ENCODE measurements at regions not wholly inside any gene's neighbourhood (a gene's known extent, or its start where the extent isn't known, plus 50 kb on each side); places are given as distances from the start of the nearest gene placed in this dataset.

DNA sequence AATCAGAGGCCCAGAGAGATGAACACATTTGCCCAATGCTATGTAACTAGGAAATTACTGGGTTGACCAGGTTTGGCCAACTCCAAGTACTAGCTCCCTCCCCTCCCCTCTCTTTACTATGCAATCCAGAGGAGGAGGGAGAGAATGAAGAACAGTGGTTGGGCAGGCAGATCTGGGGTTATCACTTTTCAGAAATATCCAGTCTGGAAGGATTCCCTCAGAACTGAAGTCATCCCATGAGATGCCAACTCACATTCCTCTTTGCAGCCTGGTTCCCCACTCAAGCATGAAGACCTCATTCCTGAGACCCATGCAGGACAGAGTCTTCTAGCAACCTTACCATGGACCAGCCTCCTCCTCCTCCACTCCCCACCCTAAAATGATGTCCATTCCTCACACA, 201.1 kb downstream of the TLE3 start:
- Histone ChIP-seq H3K27ac (ENCODE audit: low read length, poor library complexity, severe bottlenecking) (no peak overlapping the region), H2BK120ac (ENCODE audit: low read depth, low read length) (no peak overlapping the region), H3K4me1 (ENCODE audit: control insufficient read depth, insufficient read depth, low read depth, low read length) (peaks cover 2% of the 10 kb centered on the region), H4K91ac (ENCODE audit: low read length) (no peak overlapping the region), H2BK5ac (ENCODE audit: low read depth, low read length, poor library complexity, severe bottlenecking) (no peak overlapping the region), H3K4me2 (ENCODE audit: low read length, poor library complexity, severe bottlenecking) (no peak overlapping the region), H3K27me3 (ENCODE audit: control insufficient read depth in 1 of 2, insufficient read depth in 1 of 2, low read length in 2 of 2) (peaks cover 53 to 75% of the 10 kb centered on the region in 2 experiments), H3K4me3 (ENCODE audit: insufficient read depth in 1 of 2, low read depth in 1 of 2, low read length in 2 of 2) (no peak overlapping the region), H3K14ac (ENCODE audit: low read length in 2 of 2) (no peak overlapping the region), H2AFZ (ENCODE audit: low read depth, low read length) (no peak overlapping the region), H2BK15ac (ENCODE audit: low read depth, poor library complexity, severe bottlenecking) (no peak overlapping the region), H4K8ac (ENCODE audit: low read length) (no peak overlapping the region), H3K9me3 (ENCODE audit: control insufficient read depth, low read length) (no peaks in the 10 kb centered on the region), H2BK12ac (ENCODE audit: low read length in 2 of 2) (no peak overlapping the region), H3K23ac (ENCODE audit: low read length in 2 of 2) (no peak overlapping the region), H2AK5ac (ENCODE audit: low read length, severe bottlenecking) (no peak overlapping the region), H3K4ac (ENCODE audit: low read depth in 1 of 2, low read length in 2 of 2) (no peak overlapping the region), H3K9ac (ENCODE audit: low read length) (no peak overlapping the region), H3K18ac (ENCODE audit: low read depth in 1 of 2, low read length in 2 of 2) (no peak overlapping the region), H3K79me1 (replicated peaks; ENCODE audit: low read length, poor library complexity, severe bottlenecking) (no peaks in the 10 kb centered on the region), H3K36me3 (ENCODE audit: control insufficient read depth in 1 of 2, insufficient read depth in 2 of 2, low read depth in 1 of 2, low read length in 2 of 2) (no peaks in the 10 kb centered on the region)
- no peak for DNase-seq

DNA sequence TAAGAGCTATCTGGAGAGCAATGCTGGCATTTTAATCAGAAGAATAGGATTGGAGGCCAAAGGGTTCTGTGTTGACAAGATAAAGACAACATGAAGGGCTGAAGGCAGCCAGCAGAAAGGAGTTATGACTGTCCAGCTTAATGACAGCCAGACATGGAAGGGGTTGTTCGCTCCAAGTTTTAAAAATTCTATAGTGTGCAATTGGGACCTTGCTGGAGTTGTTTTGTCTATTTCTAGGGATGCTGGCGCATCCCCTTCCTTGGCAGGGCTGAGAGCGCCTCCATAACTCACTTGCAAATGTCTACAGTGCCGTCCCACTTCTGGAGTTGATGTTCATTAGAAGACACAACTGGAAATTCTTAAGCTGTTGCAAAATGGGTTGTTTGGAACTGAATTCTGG, 200.7 kb downstream of the TLE3 start:
- no peak overlapping the region for H2BK5ac ChIP-seq (ENCODE audit: low read depth, low read length, poor library complexity, severe bottlenecking)
- H2BK12ac ChIP-seq (ENCODE audit: low read length in 2 of 2), result no peak overlapping the region
- no peak overlapping the region for H4K91ac ChIP-seq (ENCODE audit: low read length)
- no peak overlapping the region for H3K4me2 ChIP-seq (ENCODE audit: low read length, poor library complexity, severe bottlenecking)
- peaks cover 2% of the 10 kb centered on the region for H3K4me1 ChIP-seq (ENCODE audit: control insufficient read depth, insufficient read depth, low read depth, low read length)
- no peaks in the 10 kb centered on the region for H3K79me1 ChIP-seq (replicated peaks; ENCODE audit: low read length, poor library complexity, severe bottlenecking)
- H3K14ac ChIP-seq (ENCODE audit: low read length in 2 of 2), result no peak overlapping the region
- no peak overlapping the region for H2BK15ac ChIP-seq (ENCODE audit: low read depth, poor library complexity, severe bottlenecking)
- WGBS, result 98% methylated on average over 4 of the region's 4 CpGs
- no peak overlapping the region for H2BK120ac ChIP-seq (ENCODE audit: low read depth, low read length)
- no peak overlapping the region for H3K23ac ChIP-seq (ENCODE audit: low read length in 2 of 2)
- DNase-seq, result no peak
- H3K36me3 ChIP-seq (ENCODE audit: control insufficient read depth in 1 of 2, insufficient read depth in 2 of 2, low read depth in 1 of 2, low read length in 2 of 2), result no peaks in the 10 kb centered on the region
- no peak overlapping the region for H2AFZ ChIP-seq (ENCODE audit: low read depth, low read length)
- no peak overlapping the region for H3K18ac ChIP-seq (ENCODE audit: low read depth in 1 of 2, low read length in 2 of 2)
- no peak overlapping the region for H3K9ac ChIP-seq (ENCODE audit: low read length)
- peaks cover 52 to 76% of the 10 kb centered on the region in 2 experiments for H3K27me3 ChIP-seq (ENCODE audit: control insufficient read depth in 1 of 2, insufficient read depth in 1 of 2, low read length in 2 of 2)
- H2AK5ac ChIP-seq (ENCODE audit: low read length, severe bottlenecking), result no peak overlapping the region
- H3K4me3 ChIP-seq (ENCODE audit: insufficient read depth in 1 of 2, low read depth in 1 of 2, low read length in 2 of 2), result no peak overlapping the region
- no peak overlapping the region for H4K8ac ChIP-seq (ENCODE audit: low read length)
- no peaks in the 10 kb centered on the region for H3K9me3 ChIP-seq (ENCODE audit: control insufficient read depth, low read length)
- no peak overlapping the region for H3K4ac ChIP-seq (ENCODE audit: low read depth in 1 of 2, low read length in 2 of 2)
- H3K27ac ChIP-seq (ENCODE audit: low read length, poor library complexity, severe bottlenecking), result no peak overlapping the region

DNA sequence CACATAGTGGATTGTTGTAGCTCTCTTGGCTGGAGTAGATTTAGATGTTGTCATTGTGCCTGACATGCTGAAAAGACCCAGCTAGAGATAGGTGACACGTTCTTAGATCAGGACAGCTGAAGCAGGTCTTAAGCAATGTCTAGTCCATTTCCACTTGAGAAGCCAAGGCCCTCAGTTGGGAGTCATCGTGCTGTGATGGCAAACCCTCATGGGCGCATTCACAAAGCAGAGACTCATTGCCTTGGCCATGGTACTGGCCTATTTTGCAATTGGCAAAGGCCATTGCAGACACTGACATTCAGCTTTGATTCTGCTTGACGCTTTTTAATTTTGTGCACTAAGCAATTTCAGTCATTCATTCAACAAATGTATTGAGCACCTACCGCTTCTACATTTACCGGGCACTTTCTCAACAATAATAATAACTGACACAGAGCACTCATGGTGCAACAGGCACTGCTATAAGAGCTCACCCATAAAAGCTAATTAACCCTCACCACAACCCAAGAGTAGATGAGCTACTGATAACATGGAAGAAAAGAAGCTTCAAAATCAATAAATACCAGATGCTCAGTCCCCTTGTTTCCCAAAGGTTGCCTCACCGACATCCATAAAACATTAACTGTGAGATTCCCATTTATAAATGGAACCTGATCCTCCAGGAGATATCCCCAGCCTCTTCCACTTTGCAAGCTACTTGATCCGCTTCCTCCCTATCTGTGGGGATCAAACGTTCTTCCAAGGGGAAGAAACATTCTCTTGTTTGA, 200.1 kb downstream of the TLE3 start:
- Histone ChIP-seq H3K27ac (ENCODE audit: low read length, poor library complexity, severe bottlenecking) (no peak overlapping the region), H2AFZ (ENCODE audit: low read depth, low read length) (no peak overlapping the region), H3K36me3 (ENCODE audit: control insufficient read depth in 1 of 2, insufficient read depth in 2 of 2, low read depth in 1 of 2, low read length in 2 of 2) (no peaks in the 10 kb centered on the region), H3K9ac (ENCODE audit: low read length) (no peak overlapping the region), H3K4ac (ENCODE audit: low read depth in 1 of 2, low read length in 2 of 2) (no peak overlapping the region), H4K91ac (ENCODE audit: low read length) (no peak overlapping the region), H3K4me1 (ENCODE audit: control insufficient read depth, insufficient read depth, low read depth, low read length) (peaks cover 2% of the 10 kb centered on the region), H3K27me3 (ENCODE audit: control insufficient read depth in 1 of 2, insufficient read depth in 1 of 2, low read length in 2 of 2) (peaks cover 50 to 80% of the 10 kb centered on the region in 2 experiments), H3K4me2 (ENCODE audit: low read length, poor library complexity, severe bottlenecking) (no peak overlapping the region), H2BK15ac (ENCODE audit: low read depth, poor library complexity, severe bottlenecking) (no peak overlapping the region), H3K18ac (ENCODE audit: low read depth in 1 of 2, low read length in 2 of 2) (no peak overlapping the region), H3K79me1 (replicated peaks; ENCODE audit: low read length, poor library complexity, severe bottlenecking) (no peaks in the 10 kb centered on the region), H3K4me3 (ENCODE audit: insufficient read depth in 1 of 2, low read depth in 1 of 2, low read length in 2 of 2) (no peak overlapping the region), H3K23ac (ENCODE audit: low read length in 2 of 2) (no peak overlapping the region), H2BK5ac (ENCODE audit: low read depth, low read length, poor library complexity, severe bottlenecking) (no peak overlapping the region), H4K8ac (ENCODE audit: low read length) (no peak overlapping the region), H3K14ac (ENCODE audit: low read length in 2 of 2) (no peak overlapping the region), H2BK120ac (ENCODE audit: low read depth, low read length) (no peak overlapping the region), H3K9me3 (ENCODE audit: control insufficient read depth, low read length) (no peaks in the 10 kb centered on the region), H2AK5ac (ENCODE audit: low read length, severe bottlenecking) (no peak overlapping the region), H2BK12ac (ENCODE audit: low read length in 2 of 2) (no peak overlapping the region)
- 88% methylated on average over 8 of the region's 9 CpGs for WGBS
- DNase-seq, result no peak

DNA sequence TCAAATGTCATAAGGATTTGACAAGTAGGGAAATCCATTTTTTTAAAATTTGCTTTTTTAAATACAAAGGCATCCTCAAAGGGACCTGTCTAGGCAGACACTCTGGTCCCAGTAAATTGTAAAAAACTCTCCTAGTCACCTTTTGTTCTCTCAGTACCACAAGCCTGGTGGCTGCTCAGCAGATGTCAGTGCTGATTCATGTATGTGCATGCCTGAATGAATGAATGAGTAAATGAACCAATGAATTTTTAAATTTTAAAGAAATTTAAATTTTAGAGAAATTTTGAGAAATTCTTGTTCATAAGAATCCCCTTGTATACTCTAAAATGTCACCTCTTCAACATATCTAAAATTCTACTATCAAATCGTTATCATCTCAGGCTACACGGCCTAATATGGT, 199.5 kb downstream of the TLE3 start:
- Histone ChIP-seq H2AFZ (ENCODE audit: low read depth, low read length) (no peak overlapping the region), H3K23ac (ENCODE audit: low read length in 2 of 2) (no peak overlapping the region), H2AK5ac (ENCODE audit: low read length, severe bottlenecking) (no peak overlapping the region), H3K4me1 (ENCODE audit: control insufficient read depth, insufficient read depth, low read depth, low read length) (peaks cover 5% of the 10 kb centered on the region), H3K18ac (ENCODE audit: low read depth in 1 of 2, low read length in 2 of 2) (no peak overlapping the region), H3K9me3 (ENCODE audit: control insufficient read depth, low read length) (no peaks in the 10 kb centered on the region), H3K27ac (ENCODE audit: low read length, poor library complexity, severe bottlenecking) (no peak overlapping the region), H3K4me3 (ENCODE audit: insufficient read depth in 1 of 2, low read depth in 1 of 2, low read length in 2 of 2) (no peak overlapping the region), H3K36me3 (ENCODE audit: control insufficient read depth in 1 of 2, insufficient read depth in 2 of 2, low read depth in 1 of 2, low read length in 2 of 2) (no peaks in the 10 kb centered on the region), H2BK120ac (ENCODE audit: low read depth, low read length) (no peak overlapping the region), H4K8ac (ENCODE audit: low read length) (no peak overlapping the region), H2BK12ac (ENCODE audit: low read length in 2 of 2) (no peak overlapping the region), H2BK15ac (ENCODE audit: low read depth, poor library complexity, severe bottlenecking) (no peak overlapping the region), H3K14ac (ENCODE audit: low read length in 2 of 2) (no peak overlapping the region), H3K27me3 (ENCODE audit: control insufficient read depth in 1 of 2, insufficient read depth in 1 of 2, low read length in 2 of 2) (peaks cover 44 to 80% of the 10 kb centered on the region in 2 experiments), H3K4me2 (ENCODE audit: low read length, poor library complexity, severe bottlenecking) (no peak overlapping the region), H3K79me1 (replicated peaks; ENCODE audit: low read length, poor library complexity, severe bottlenecking) (no peaks in the 10 kb centered on the region), H4K91ac (ENCODE audit: low read length) (no peak overlapping the region), H2BK5ac (ENCODE audit: low read depth, low read length, poor library complexity, severe bottlenecking) (no peak overlapping the region), H3K4ac (ENCODE audit: low read depth in 1 of 2, low read length in 2 of 2) (no peak overlapping the region), H3K9ac (ENCODE audit: low read length) (no peak overlapping the region)
- DNase-seq, result no peak
- WGBS, result 100% methylated on average over 2 of the region's 2 CpGs
